Bone marrow (tissue), 2 donors: ENCODE measurements at regions not wholly inside any gene's neighbourhood (a gene's known extent, or its start where the extent isn't known, plus 50 kb on each side); places are given as distances from the start of the nearest gene placed in this dataset.
"Not testable (repeated sequence)": the region's sequence is repeated elsewhere in the genome, so short reads cannot be mapped to it uniquely, and the experiment has no call there.

ENCODE experiments used
- DNase-seq, 2 donors: peaks; one replicate each; lab custom pipeline; 2025; lab: John Stamatoyannopoulos, UW

- no peak for DNase-seq
Measured at GRCh38 chr10:129041916-129042315, 425.1 kb upstream of the MGMT start.

- peak in 1 of 2 donors; percentile 22 for DNase-seq
Measured at GRCh38 chr10:129042776-129043595, 424.1 kb upstream of the MGMT start.

GRCh38 chr10:129043691-129044090, 423.4 kb upstream of the MGMT start:
- no peak for DNase-seq

GRCh38 chr10:129045599-129045998, 421.4 kb upstream of the MGMT start:
- no peak for DNase-seq

GRCh38 chr10:129046065-129046681, 420.9 kb upstream of the MGMT start:
- DNase-seq, result no peak

- DNase-seq, result no peak
Measured at GRCh38 chr10:129046962-129047361, 420.1 kb upstream of the MGMT start.

GRCh38 chr10:129047600-129047999, 419.4 kb upstream of the MGMT start:
- DNase-seq, result no peak

GRCh38 chr10:129048513-129048912, 418.5 kb upstream of the MGMT start:
- DNase-seq, result no peak

GRCh38 chr10:129049501-129049900, 417.5 kb upstream of the MGMT start:
- no peak for DNase-seq

- no peak for DNase-seq
Measured at GRCh38 chr10:129055225-129055624, 411.8 kb upstream of the MGMT start.

GRCh38 chr10:129055986-129056385, 411.1 kb upstream of the MGMT start:
- DNase-seq, result no peak

GRCh38 chr10:129056734-129057689, 410.0 kb upstream of the MGMT start:
- no peak for DNase-seq

GRCh38 chr10:129057856-129058663, 409.0 kb upstream of the MGMT start:
- peak in 1 of 2 donors; percentile 22 for DNase-seq

GRCh38 chr10:129058664-129059155, 408.3 kb upstream of the MGMT start:
- DNase-seq, result no peak

GRCh38 chr10:129059977-129060376, 407.1 kb upstream of the MGMT start:
- no peak for DNase-seq

- no peak for DNase-seq
Measured at GRCh38 chr10:129063212-129063611, 403.8 kb upstream of the MGMT start.

- no peak for DNase-seq
Measured at GRCh38 chr10:129063877-129064276, 403.2 kb upstream of the MGMT start.

GRCh38 chr10:129066529-129066928, 400.5 kb upstream of the MGMT start:
- not testable (repeated sequence) for DNase-seq

- not testable (repeated sequence) for DNase-seq
Measured at GRCh38 chr10:129071411-129071810, 395.6 kb upstream of the MGMT start.

GRCh38 chr10:129074939-129075338, 392.1 kb upstream of the MGMT start:
- no peak for DNase-seq

- DNase-seq, result no peak
Measured at GRCh38 chr10:129075508-129075907, 391.5 kb upstream of the MGMT start.
